Inferior parietal cortex (tissue), 1 donor: ENCODE measurements at regions not wholly inside any gene's neighbourhood (a gene's known extent, or its start where the extent isn't known, plus 50 kb on each side); places are given as distances from the start of the nearest gene placed in this dataset.

Source experiments
- DNase-seq: peaks from one replicate; pipeline ENCODE4 v3.0.0-alpha.2; 2016; ENCODE audit errors: extremely low spot score

DNA sequence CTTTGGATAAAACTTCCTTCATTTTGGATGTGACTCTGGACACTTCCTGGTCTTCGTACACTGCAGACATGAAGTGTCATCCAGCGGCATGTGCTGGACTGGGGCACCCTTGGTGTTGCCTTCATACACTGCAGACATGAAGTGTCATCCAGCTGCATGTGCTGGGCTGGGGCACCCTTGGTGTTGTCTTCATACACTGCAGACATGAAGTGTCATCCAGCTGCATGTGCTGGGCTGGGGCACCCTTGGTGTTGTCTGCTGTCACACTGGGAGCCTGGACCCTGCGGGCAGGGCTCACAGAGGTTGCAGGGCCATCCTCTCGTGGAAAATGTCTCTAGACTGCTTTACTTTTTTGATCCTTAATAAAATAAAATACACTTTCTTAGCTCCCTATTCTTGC, 771.4 kb downstream of the BRD1 start:
- DNase-seq, result no peak

DNA sequence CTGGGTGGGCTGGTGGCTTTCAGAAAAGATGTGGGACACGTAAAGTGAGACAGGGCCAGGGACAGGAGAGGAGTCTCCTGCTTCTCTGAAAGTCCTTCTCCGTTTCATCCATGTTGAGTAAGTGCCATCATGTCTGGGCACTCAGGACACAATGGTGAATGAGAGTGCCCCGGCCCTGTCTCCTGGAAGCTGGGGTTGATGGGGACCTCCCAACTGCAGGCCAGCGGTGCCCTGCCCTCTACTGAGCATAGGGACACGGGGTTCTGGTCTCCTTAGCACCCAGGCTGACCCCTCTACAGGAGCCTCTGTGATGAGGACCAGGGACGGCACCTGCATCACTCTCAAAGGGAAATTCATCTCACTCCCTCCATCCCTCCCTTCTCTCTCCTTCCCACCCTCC, 772.3 kb downstream of the BRD1 start:
- no peak for DNase-seq

- no peak for DNase-seq
Measured at GRCh38 chr22:49053578-49053977, 774.1 kb downstream of the BRD1 start.

- no peak for DNase-seq
Measured at GRCh38 chr22:49052560-49052959, 775.1 kb downstream of the BRD1 start.

DNA sequence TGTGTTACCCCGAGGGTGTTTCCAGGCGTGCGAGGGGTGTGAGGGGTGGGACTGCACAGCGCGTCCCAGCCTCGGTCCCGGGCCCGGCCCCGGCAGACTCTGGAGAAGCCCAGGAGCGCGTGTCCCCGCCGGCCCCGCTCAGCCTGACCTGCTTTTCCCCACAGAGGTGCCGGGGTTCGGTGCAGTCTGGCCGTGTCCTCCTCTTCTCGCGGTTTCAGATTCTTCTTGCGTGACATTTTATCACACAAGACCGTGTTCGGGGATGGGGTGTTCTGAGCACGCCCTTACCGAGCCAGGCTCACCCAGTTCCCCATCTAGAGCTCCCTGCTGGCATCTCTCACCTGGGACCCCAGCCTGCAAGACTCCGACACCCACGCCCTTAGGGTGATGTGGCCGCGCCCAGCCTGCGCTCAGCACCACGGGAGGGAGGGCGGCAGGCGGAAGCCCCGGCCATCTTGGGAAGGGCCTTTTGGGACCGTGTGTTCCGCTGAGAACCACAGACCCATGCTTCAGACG, 775.6 kb downstream of the BRD1 start:
- DNase-seq, result no peak

- DNase-seq, result no peak
Measured at GRCh38 chr22:49051491-49052022, 776.1 kb downstream of the BRD1 start.

DNA sequence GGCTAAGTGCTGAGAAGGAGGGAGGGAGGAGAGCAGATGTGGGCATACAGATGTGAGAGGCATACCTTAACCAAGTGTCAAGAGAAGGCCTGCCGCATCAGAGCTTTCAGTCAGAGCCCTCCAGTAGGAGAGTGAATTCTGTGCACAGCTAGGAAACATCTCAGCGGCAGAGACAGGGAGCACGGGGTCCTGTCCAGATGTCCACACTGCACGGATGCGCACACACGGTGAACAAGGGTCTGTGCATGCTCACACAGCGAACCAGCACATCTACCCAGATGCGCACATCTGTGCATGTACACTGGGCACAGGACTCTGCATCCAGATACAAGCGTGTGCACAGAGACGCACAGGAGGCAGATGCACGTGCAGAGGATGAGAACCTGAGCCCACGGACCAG, 778.0 kb downstream of the BRD1 start:
- no peak for DNase-seq

- no peak for DNase-seq
Measured at GRCh38 chr22:49048591-49048990, 779.1 kb downstream of the BRD1 start.

GRCh38 chr22:49047447-49047846, 780.2 kb downstream of the BRD1 start:
- DNase-seq, result no peak

- peak; percentile 47 for DNase-seq
Measured at GRCh38 chr22:49046546-49047361, 780.9 kb downstream of the BRD1 start.

DNA sequence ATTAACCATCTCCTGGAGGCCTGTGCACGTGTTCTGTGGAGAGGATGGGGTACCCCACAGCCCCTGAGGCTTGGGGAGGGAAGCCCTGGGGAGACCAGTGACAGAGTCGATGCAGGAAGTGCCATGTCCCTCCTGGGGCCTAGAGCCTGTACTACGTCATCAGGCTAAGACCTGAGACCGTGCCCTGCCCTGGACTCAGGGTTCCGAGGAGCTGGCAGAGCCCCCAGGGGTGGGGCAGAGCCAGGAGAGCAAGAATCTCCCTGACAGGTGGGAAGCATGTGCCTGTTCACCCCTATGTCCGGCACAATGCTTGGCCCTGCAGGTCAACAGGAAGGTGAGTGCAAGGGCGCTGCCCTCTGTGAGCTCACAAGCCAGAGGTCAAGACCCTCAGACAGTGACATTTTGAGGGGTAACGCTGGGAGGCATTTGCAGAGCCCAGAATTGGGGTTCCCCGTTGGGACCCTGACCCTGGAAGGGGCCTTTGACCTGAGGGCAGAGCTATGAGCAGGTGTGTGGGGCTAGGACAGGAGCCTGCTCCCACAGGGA, 781.6 kb downstream of the BRD1 start:
- no peak for DNase-seq

- DNase-seq, result no peak
Measured at GRCh38 chr22:49045276-49045675, 782.4 kb downstream of the BRD1 start.

DNA sequence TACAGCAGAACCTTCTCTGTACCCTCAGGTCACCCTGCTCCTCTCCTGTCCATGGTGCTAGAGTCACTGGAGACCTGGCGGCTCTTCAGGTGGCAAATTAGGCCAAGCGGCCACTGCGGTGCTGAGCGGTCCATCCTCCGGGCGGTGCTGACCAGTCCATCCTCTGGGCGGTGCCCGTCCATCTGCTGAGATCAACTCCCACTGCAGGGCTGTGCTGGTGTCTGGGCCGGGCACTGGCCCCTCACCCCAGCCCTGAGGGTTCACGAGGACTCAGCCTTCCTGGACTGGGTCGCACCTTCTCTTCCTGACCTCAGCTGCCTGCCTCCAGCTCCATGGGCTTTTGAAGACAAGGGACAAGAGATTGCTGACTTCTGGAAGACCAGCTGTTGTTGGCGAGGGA, 782.9 kb downstream of the BRD1 start:
- DNase-seq, result no peak

DNA sequence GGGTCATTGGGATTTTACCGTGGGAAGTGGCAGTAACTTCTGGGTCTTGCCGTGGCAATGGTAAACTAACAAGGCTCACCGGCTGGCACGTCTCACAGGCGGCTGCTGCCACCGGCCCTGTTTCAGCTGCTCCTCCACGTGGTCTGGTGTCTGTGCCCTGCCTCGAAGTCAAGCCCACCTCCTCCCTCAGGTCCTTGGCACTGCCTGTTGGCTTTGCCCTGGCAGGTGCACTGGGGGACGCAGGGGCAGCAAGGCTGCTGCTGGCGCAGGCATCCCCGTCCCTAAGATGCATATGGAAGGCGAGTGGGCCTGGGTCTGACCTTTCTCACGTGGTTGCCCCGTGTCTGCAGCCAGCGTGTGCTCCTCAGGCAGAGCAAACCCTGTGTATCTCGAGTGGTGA, 783.6 kb downstream of the BRD1 start:
- no peak for DNase-seq

- DNase-seq, result no peak
Measured at GRCh38 chr22:49042877-49043859, 784.5 kb downstream of the BRD1 start.

DNA sequence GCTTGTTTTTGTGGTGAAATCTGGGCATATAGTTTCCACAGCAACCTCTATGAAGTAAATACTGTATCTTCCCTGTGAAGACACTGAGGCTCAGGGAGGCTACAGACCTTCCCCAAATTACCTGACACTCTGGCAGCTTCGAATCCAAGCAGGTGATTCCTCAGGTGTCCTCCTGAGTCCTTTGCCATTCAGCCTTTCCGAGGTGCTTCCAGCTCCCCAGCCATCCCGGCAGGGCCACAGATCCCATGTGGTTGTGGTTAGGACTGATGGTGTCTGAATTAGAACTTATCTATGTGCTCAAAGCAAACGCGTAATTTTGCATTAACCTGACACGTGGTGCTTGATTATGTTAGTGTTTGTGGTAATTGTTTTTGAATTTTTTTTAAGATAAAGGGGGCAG, 785.6 kb downstream of the BRD1 start:
- no peak for DNase-seq

GRCh38 chr22:49040754-49041467, 786.8 kb downstream of the BRD1 start:
- no peak for DNase-seq

- no peak for DNase-seq
Measured at GRCh38 chr22:49040111-49040510, 787.6 kb downstream of the BRD1 start.

- DNase-seq, result no peak
Measured at GRCh38 chr22:49039625-49040024, 788.0 kb downstream of the BRD1 start.

DNA sequence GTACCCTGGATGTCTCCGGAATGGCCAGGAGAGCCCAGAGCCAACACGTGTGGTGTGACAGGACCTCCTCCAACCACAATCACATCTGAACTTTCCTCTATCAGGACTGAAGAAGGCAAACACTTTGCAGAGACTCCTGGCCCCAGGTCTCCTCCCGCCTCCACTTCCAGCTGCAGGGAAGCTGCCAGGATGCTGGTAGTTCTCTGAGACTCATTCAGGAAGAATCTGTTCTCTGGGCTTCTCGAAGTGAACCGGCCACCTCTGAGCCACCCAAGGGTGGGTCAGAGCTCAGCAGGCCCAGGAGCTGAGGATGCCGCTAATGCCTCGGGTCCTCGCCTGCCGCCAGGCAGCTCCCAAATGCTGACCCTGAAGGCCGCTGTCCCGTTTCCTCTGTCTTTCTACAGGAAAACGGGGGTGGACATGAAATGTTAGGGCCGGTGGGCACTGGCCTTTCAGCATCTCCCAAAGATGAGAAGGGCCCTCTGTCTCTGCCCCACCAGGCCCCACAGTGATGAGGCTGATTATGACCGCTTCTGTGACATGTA, 789.9 kb downstream of the BRD1 start:
- DNase-seq, result no peak

GRCh38 chr22:49036513-49036912, 791.2 kb downstream of the BRD1 start:
- no peak for DNase-seq
